ENCODE measurements at regions not wholly inside any gene's neighbourhood (a gene's known extent, or its start where the extent isn't known, plus 50 kb on each side); places are given as distances from the start of the nearest gene placed in this dataset.
"Not testable (repeated sequence)": the region's sequence is repeated elsewhere in the genome, so short reads cannot be mapped to it uniquely, and the experiment has no call there.

GRCh38 chr5:130578354-130578753 lies 586.7 kb downstream of the HINT1 start:
- no peak for DNase-seq (ENCODE audit: low read depth)

DNA sequence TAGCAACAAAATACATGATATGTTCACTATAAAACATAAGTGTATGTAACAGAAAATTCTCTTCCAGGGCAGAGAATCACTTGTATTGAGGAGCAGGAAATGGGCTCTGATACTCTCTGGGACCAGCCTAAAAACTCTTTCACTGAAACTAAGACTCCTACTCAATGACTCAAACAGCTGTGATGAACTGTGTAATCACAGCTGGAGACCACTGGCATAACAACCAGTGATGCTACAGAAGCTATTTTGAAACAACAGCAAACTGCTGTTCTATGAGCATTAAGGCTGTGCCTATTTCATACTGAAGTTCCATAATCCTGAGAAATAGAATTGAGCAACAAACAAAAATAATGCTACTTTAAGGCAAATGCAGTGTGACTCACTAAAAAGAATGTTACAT lies 594.0 kb downstream of the HINT1 start:
- DNase-seq (ENCODE audit: low read depth), result peak; percentile 82

GRCh38 chr5:130568791-130569190 lies 596.3 kb downstream of the HINT1 start:
- DNase-seq (ENCODE audit: low read depth), result no peak

DNA sequence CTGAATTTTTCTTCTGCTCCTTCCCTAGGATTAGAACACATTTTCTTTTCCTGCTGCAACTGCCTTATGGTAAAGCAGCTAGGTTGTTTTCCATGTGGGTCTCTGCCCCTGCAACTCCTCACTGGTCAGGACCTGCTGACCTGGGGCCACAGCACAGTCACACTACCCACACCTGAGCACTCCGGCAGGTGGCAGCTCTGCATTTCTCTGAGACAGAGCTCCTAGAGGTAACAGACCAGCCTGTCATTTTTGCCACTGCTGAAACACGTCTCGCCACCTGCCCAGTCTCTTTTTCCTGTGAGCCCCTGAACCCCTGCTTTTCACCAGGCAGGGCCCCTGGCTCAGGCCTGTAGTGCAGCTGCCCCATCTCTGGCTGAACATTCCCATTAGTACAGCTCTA lies 609.6 kb downstream of the HINT1 start:
- DNase-seq (ENCODE audit: low read depth), result no peak

DNA sequence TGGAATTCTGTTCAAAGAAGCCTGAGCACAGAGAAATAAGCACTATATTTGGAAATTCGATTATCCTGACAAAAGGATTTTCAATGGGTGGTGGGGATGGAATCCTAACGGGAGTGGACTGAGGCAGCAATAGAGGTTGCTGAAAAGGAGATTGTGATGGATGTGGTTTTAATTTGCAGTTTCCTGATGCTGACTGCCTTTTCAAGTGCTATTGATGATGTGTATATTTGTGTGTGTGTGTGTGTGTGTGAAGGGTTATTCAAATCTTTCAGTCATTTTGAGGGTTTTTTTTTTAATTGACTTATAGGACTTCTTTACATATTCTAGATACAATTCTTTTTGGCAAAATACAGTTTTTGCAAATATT lies 614.5 kb downstream of the HINT1 start:
- DNase-seq (ENCODE audit: low read depth), result no peak

- DNase-seq (ENCODE audit: low read depth), result peak; percentile 60
These were observed 615.0 kb downstream of the HINT1 start for GRCh38 chr5:130549884-130550561.

DNA sequence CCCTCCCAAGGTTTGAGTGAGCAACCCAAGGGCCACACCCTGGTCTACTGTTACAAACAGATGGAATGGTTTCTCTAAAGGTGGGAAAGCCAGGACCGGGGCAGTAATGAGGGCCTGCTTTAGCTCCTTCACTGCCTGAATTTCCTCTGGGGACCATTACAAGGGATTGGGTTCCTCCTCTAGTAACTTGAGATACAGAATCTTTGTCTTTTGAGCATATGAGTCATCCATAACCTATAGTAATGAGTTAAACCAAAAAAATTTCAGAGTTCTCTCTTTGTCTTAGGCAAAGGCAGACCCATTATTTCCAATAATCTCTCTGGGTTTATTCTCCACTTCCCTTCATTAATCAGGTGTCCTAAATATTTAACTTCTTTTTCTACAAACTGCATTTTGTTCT lies 618.8 kb downstream of the HINT1 start:
- DNase-seq (ENCODE audit: low read depth), result no peak

DNA sequence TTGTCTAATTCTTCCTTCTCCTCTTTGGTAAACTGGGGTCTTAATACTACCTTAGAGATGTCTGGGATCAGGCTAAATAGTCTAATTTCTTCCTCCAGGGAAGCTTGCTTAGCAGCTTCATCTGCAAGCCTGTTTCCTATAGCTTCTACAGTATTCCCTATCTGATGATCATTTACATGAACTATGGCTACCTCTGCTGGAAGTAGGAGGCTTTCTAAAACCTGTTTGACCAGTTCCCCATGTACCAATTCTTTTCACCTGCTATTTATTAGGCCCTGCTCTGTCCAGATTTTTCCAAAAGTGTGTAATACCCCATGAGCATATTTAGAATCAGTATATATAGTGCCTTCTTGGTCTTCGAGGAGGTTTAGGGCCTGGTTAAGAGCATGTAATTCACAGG lies 619.8 kb downstream of the HINT1 start:
- no peak for DNase-seq (ENCODE audit: low read depth)

GRCh38 chr5:130541617-130542221 lies 623.3 kb downstream of the HINT1 start:
- DNase-seq (ENCODE audit: low read depth), result peak; percentile 82

- peak; percentile 29 for DNase-seq (ENCODE audit: low read depth)
These were observed 628.4 kb downstream of the HINT1 start for GRCh38 chr5:130536691-130537090.

- no peak for DNase-seq (ENCODE audit: low read depth)
These were observed 628.5 kb downstream of the CHSY3 start for GRCh38 chr5:130532786-130533185.

GRCh38 chr5:130529511-130530485 lies 625.5 kb downstream of the CHSY3 start:
- no peak for DNase-seq (ENCODE audit: low read depth)

- DNase-seq (ENCODE audit: low read depth), result no peak
These were observed 624.8 kb downstream of the CHSY3 start for GRCh38 chr5:130529111-130529510.

DNA sequence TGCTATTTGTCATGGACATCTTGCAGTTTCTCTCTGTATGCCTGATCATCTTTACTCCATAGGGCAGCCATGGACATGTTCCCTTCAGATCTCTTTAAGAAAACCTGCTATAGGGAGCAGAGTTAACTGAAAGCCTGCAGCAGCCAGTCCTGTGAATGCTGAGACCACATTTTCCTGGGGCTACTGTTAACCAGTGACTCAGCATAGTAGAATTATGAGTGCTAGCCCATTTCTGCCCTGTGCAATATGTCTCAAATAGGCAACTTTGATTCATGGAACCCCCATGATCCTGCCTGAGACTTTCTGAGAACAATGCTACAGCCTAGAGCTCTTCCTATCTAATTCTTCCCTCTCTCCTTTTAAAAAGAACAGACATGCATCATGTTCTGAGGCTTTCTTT lies 624.2 kb downstream of the CHSY3 start:
- peak; percentile 65 for DNase-seq (ENCODE audit: low read depth)

- no peak for DNase-seq (ENCODE audit: low read depth)
These were observed 622.4 kb downstream of the CHSY3 start for GRCh38 chr5:130526708-130527107.

- DNase-seq (ENCODE audit: low read depth), result peak; percentile 32
These were observed 615.9 kb downstream of the CHSY3 start for GRCh38 chr5:130520211-130520610.

DNA sequence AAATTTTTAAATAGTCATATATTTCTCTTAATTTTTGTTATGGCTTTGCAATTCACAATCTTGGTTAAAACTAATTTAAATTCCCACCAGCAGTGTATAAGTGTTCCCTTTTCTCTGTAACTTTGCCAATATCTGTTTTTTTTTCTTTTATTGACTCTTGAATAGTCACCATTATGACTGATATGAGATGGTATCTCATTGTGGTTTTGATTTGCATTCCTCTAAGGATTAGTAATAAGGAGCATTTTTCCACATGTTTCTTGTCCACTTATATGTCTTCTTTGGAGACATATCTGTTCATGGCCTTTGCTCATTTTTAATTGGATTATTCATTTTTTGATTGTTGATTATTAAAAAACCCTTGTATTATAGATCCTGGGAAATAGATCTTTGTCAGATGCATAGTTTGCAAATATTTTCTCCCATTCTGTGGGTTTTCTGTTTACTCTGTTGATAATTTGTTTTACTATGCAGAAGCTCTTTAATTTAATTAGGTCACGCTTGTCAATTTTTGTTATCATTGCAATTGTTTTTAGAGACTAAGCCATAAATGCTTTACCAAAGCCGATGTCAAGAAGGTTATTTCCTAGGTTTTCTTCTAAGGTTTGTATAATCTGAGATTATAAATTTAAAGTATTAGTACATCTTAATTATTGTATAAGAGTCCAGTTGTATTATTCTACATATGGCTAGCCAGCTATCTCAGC lies 610.9 kb downstream of the CHSY3 start:
- peak; percentile 72 for DNase-seq (ENCODE audit: low read depth)

DNA sequence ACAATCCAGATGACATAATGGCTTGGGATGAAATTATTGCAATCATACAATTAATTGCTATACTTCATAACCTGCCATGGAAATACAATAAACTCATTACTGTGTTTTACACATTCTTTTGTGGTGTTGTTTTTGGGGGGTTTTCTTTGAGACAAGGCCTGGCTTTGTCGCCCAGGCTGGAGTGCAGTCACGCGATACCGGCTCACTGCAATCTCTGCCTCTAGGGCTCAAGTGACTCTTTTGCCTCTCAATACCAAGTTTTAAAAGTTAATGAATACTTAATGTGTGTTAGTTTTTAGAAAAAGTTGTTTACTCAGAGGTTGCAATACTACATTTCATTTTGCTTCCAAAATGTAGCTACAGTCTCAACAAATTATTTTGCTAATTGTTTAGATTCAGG lies 598.4 kb downstream of the CHSY3 start:
- DNase-seq (ENCODE audit: low read depth), result no peak

GRCh38 chr5:130501151-130501865 lies 597.0 kb downstream of the CHSY3 start:
- peak; percentile 58 for DNase-seq (ENCODE audit: low read depth)

- DNase-seq (ENCODE audit: low read depth), result not testable (repeated sequence)
These were observed 596.2 kb downstream of the CHSY3 start for GRCh38 chr5:130500495-130500894.

DNA sequence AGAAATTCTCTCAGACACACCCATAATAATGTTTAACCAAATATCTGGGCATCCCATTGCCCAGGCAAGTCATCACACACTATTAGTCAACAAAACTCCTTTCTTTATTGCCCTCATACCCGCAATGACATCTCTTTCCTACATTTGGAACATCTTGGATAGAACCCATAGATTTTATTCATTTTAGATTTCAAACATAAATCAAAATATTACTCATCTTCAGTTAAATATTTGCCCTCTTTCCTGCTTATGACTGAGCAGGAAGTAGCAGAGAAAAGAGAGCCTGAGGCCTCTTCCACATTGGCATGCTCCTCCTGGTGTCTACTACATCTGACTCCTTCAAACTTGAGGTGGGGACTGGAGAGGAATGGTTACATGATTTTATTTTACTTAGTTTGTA lies 592.0 kb downstream of the CHSY3 start:
- no peak for DNase-seq (ENCODE audit: low read depth)

GRCh38 chr5:130488252-130488651 lies 584.0 kb downstream of the CHSY3 start:
- no peak for DNase-seq (ENCODE audit: low read depth)
